ENCODE measurements at regions not wholly inside any gene's neighbourhood (a gene's known extent, or its start where the extent isn't known, plus 50 kb on each side); places are given as distances from the start of the nearest gene placed in this dataset.
"Not testable (repeated sequence)": the region's sequence is repeated elsewhere in the genome, so short reads cannot be mapped to it uniquely, and the experiment has no call there.

DNA sequence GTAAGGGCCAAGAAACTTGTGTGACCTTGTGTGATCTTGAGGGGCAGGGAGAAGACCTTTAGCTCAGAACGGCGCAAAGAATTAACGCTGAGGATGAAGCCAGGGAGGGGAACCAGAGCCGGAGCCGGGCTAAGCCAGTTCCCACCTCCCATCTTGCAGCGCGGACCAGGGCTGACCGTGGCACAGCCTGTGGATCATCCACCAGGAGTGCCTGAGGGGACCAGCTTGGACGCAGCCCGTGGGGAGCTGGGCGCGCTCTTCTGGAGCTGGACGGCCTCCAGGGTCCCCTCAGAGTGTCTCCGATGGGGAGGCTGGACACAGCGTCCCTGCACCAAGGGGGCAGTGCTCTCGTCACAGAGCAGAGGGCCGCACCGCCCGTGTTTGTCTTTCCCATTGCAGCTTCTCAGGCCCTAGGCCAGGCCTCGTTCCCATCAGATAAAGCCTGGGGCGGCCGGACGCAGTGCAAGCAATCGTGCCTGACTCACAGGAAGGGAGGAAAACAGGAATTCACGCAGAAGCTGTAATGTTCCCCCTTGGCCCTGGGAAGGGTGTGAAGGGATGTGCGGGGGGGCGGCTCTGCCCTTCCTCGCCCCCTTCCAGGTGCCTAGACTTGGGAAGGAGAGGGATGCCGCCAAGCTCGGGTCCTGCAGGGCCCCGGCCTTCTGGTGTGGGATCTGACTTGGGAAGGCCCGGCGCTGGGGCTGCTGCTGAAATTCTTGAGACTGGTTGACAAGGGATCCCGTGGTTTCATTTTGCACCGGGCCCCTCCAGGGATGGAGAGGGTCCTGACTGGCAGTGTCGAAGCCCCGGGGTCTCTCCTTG lies 144.9 kb downstream of the NPIPB11 start:
- POLR2A ChIA-PET; CTCF ChIA-PET; DNase-seq (ENCODE audit: extremely low spot score): not testable (repeated sequence)

DNA sequence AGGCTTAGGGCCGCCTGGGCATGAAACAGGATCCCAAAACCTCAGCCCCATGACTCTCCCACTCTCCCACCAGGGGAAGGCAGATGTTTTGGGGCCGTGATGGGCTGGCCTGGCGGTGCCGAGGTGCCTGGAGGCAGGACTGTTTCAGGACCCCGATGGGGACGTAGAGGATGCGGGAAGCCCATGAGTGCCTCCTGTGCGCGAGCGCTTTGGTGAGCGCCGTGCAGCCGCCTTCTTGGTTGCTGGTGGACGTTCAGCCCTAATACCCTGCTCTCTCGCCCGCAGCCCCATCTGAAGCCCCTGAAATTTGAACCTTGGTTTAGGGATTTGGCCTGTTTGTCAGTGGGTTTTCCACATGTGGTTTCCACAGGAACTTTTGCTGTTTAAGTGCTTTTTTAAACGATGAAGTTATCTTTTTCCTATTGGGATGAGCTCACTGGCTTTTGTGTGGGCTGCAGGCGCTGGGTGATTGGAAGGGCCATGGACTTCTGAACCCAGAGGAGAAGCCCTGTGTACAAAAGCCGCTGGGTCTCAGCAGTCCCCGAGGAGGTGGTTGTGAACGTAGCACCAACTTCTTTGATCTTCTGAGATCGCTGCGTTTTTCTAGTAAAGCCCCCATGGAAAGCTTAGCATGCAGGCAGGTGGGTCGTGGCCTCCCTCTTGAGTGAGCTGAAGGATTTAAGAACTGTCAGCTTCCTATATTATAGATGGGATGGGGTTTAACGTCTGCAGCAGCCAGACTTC lies 145.7 kb downstream of the NPIPB11 start:
- POLR2A ChIA-PET; DNase-seq (ENCODE audit: extremely low spot score); CTCF ChIA-PET: not testable (repeated sequence)

DNA sequence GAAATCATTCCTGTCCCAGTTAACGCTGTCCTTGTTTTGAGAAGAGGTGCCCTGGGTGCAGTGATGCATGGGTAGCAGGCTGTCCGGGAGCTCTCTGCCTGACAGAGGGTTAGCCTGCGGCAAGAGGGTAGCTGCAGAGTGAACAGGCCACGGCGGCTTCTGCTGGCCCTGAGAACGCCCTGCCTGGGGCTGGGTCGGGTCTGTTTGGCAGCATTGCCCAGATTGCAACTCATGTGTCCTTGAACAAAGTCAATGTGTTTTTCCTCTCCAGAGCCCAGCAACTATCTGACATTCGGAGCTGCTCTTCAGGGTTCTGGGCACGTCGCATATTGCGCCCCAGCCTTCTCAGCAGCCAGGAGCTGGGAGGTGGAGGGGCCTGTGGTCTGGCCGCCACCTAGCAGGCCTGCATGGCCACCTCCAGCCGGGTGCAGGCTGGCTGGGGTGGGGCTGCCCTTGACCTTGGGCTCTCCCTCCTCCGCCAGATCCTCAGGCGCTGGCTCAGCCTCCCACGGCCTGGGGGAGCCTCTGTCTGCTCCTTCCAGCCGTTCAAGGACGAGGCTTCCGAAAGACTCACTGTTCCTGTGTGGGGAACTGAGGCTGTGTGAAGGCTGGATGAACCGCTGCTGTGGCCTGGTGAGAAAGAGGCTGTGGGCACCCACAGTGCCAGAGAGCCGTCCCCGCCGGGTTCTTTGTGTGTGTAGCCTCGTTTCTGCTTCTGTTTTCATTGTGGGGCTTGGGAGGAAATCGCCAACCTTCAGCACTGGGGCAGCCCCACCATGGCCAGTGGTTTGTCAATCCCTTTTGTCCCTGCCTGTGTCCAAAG lies 146.7 kb downstream of the NPIPB11 start:
- POLR2A ChIA-PET; CTCF ChIA-PET; DNase-seq (ENCODE audit: extremely low spot score): not testable (repeated sequence)

DNA sequence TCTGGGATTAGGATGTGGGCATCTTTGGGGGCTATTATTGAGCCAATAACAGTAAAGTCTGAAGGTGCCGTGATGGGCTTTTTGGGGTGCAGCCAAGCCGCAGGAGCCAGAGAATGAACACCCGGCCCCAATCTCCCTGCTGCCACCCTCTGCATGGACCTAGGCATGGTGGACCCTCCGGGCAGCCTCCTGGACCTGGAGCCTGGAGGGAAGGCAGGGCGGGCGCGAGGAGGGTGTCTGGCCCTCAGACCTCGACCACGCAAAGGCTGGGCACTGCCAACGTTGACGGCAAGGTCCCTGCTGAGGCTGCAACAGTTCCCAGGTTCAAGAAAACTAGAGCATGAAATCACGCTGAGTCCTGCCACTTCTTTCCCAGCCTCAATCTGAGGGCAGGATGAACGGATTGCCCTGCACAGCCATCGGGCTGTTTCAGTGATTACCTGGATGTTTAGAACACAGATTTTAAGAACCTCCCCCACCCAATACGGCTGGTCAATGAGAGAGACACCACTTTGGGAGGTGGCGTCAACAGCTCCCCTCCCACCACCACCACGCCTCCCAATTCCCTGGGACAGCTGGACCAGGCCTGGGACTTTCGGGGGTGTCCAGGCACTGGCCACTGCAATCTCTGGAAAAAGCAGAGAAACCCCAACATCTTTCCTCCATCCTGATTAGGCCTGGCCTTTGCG lies 147.4 kb downstream of the NPIPB11 start:
- CTCF ChIA-PET; DNase-seq (ENCODE audit: extremely low spot score); POLR2A ChIA-PET: not testable (repeated sequence)

DNA sequence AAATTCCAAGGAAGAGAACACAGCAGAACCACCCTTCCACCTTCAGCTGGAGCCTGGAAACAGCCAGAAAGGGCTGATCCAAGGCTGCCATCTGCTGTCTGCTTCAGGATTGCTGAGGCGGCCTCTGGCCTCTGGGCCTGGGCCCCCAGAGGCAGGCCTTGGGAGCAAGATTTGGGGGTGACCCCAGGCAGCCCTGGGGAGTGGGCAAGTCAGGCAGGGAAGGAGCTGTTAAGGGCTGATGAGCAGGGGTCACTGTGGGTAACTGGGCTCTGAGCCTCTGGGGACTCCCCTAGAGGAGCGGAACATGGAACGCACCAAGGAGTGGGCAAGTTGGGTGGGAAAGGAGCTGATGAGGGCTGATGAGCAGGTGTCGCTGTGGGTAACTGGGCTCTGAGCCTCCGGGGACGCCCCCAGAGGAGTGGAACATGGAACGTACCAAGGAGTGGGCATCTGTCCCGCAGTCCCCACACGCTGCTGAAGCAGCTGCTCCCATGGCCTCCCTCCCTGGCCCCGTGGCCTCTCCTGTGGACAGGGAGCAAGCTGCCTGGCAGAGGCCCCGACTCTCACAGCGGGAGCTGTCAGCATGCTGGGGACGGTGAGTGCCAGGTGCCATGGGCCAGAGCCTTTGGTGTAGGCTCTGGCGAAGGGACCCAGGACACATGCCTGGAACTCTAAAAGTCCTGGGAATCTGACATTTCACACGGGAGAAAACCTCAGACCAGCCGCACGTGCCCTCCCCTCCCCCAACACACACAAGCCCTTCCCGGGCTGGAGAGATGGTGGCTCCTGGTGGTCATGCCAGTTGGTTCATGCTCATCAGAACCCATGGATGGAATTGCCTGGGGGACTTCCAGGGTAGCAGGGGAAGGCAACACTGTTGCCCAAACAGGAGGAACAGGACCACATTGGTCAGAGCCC lies 148.8 kb downstream of the NPIPB11 start:
- POLR2A ChIA-PET; CTCF ChIA-PET; DNase-seq (ENCODE audit: extremely low spot score): not testable (repeated sequence)

DNA sequence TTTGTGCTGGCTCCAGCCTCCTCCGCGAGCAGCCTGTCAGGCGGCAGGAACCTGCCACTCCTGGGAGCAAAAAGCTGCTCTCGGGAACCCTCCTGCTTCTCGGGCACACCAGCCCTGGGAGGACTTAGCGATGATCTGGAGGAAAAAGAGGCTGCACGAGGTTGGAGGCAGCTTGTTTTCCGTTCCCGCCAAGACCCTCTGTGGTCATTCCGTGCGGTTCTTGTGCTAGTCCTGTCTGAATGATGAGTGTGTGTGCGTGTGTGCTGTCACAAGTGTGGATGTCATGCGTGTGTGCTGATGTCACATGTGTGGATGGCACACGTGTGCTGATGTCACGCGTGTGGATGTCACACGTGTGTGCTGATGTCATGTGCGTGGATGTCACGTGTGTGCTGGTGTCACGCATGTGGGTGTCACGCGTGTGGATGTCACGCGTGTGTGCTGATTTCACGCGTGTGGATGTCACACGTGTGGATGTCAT lies 150.0 kb downstream of the NPIPB11 start:
- ChIA-PET CTCF (no interaction called here), POLR2A (no interaction called here)
- DNase-seq (ENCODE audit: extremely low spot score), result no peak
- TF ChIP-seq, protein P1, sequence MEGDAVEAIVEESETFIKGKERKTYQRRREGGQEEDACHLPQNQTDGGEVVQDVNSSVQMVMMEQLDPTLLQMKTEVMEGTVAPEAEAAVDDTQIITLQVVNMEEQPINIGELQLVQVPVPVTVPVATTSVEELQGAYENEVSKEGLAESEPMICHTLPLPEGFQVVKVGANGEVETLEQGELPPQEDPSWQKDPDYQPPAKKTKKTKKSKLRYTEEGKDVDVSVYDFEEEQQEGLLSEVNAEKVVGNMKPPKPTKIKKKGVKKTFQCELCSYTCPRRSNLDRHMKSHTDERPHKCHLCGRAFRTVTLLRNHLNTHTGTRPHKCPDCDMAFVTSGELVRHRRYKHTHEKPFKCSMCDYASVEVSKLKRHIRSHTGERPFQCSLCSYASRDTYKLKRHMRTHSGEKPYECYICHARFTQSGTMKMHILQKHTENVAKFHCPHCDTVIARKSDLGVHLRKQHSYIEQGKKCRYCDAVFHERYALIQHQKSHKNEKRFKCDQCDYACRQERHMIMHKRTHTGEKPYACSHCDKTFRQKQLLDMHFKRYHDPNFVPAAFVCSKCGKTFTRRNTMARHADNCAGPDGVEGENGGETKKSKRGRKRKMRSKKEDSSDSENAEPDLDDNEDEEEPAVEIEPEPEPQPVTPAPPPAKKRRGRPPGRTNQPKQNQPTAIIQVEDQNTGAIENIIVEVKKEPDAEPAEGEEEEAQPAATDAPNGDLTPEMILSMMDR (IDR thresholded peaks at IDR 0.05; ENCODE audit: control extremely low read depth, extremely low read depth, low read depth, missing control alignments), result no peak

DNA sequence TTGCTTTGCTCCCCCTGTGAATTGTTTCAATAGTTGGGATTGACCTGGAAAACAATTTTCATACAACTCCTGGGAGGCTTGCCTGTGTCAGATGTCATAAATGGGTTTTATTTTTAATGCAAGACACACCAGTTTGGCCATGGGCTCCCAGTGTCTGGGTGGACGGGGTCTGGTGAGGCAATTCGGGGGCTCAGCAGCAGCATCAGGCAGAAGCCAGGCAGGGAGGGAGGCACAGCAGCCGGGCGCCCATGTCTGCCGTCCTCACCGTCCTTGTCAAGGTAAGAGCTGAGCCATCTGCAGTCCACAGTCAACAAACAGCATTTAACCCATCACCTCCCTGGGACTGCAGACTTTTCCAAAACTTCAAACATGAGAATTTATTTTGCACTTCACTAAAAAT lies 150.6 kb downstream of the NPIPB11 start:
- POLR2A ChIA-PET; CTCF ChIA-PET; DNase-seq (ENCODE audit: extremely low spot score): not testable (repeated sequence)

DNA sequence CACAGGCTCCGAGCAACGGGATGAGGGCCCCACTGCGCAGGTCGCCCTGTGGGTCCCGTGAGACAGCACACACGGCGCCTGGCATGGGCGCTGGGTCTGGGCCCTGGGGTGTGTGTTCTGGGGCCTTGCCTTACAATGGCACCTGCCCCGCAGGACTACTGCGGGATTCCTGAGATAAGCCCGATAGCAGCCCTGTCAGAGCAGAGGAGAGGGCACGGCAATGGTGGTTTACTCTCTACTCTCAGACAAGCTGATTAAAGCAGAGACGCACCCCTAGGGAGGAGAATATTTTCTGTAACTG lies 151.1 kb downstream of the NPIPB11 start:
- DNase-seq (ENCODE audit: extremely low spot score); POLR2A ChIA-PET; CTCF ChIA-PET: not testable (repeated sequence)

DNA sequence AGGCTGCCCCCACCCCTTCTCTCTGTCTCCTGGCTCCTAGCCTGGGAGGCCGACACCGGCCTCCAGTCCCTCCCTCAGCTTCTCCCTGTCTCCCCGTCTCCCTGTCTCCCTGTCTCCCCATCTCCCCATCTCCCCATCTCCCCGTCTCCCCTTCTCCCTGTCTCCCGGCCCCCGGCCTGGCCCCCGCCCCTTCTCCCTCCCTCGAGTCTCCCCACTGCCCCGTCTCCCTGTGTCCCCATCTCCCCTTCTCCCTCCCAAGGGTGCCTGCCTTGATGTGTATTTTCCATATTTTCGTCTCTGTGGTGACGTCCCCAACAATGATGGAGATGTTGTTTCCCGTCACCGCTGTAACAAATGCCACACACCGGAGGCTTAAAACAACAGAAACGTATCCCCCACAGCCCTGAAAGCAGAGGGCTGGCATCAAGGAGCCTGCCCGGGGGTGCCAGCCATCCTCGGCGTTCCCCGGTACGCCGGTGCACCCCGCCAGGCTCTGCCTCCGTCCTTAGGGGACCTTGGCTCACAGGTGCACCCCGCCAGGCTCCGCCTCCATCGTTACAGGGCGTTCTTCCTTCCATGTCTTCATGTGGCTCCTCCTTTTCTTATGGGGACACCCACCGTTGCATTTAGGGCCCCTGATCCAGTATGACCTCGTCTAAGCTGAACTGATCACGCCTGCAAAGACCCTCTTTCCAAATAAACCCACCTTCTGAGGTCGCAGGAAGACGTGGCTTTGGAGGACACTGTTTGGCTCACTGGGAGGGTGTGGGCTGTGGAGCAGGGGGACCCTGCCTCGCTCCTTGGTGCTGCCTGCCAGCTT lies 151.6 kb downstream of the NPIPB11 start:
- POLR2A ChIA-PET, result no interaction called here
- CTCF ChIA-PET, result no interaction called here
- TF ChIP-seq, protein P1 (IDR thresholded peaks at IDR 0.05; ENCODE audit: control extremely low read depth, extremely low read depth, low read depth, missing control alignments), result no peak
- no peak for DNase-seq (ENCODE audit: extremely low spot score)

DNA sequence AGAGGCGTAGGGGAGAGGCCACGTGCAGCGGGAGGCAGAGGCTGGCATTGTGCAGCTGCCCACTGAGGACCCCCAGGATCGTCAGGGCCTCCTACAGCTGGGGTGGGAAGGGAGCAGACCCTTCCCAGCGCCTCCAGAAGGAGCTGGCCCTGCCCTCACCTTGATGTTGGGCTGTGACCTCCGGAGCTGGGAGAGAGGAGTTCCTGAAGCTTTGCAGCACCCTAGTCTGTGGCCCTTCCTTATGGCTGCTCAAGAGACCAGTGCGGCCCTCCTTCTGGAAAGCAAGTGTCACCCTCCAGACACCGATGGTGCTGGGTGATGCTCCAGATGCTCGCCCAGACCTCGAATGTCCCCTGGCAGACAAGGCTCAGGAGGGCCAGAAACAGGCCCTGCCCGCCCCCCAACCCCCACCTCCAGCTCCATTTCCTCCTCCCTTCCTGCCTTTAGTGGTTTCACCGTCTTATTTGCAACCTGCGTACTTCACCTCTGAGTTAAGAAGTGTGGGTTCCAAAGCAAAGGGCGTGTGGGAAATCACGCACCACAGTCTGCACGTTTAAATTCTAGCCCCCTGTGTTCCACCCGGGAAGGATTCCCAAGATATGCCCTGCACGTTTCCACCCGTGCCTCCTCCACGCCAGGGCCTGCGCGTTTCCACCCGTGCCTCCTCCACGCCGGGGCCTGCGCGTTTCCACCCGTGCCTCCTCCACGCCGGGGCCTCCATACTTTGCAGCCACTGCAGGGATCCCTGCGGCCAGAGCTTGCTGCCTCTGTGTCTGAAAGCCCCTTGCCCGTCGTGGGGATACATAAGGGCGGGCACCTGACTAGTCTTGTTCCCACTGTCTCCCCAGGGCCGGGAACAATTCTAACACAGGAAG lies 152.6 kb downstream of the NPIPB11 start:
- POLR2A ChIA-PET; DNase-seq (ENCODE audit: extremely low spot score); CTCF ChIA-PET: not testable (repeated sequence)

DNA sequence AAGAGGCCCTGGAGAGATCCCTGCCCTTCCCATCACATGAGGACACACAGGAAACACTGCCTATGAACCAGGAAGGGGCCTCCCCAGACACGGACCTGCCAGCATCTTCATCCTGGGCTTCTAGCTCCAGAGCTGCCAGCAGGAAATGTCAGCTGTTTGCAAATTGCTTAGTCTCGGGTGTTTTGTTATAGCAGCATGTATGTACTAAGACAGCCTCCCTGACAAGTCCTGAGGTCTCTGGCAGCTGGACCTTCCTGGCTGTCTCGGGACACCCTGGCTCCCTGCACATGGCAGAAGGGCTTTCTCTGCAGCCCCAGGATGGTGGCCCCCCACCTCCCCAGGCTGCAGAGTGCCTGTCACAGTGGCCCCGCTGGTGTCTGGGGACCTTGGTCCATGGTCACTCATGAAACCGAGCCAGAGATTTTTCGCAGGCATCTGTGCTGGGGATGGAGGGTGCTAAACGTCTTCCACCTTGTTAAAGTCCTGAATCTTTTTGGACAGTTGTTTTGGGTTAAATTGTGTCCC lies 153.4 kb downstream of the NPIPB11 start:
- CTCF ChIA-PET; POLR2A ChIA-PET; DNase-seq (ENCODE audit: extremely low spot score): not testable (repeated sequence)

DNA sequence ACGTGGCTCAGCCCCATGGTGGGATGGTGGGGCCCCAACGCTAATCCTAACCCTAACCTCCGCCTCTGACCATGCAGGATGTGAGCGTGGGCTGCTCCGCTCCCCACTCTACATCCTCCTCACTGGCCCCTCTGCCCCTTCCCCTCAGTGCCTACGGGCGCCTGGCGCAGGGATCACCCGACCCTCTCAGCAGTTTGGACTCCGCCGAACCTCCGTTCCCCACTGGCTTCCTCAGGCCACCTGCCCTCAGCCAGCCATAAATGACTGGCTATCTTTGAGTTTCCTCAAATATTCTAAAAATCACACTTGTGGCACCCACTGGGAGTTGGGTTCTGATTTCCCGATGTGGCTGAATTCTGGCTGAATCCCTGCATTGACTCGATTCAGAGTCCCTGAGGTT lies 154.2 kb downstream of the NPIPB11 start:
- POLR2A ChIA-PET; DNase-seq (ENCODE audit: extremely low spot score); CTCF ChIA-PET: not testable (repeated sequence)

Measured in GM10248 (cell line).